Upper lobe of left lung (tissue), 4 donors: ENCODE measurements at regions not wholly inside any gene's neighbourhood (a gene's known extent, or its start where the extent isn't known, plus 50 kb on each side); places are given as distances from the start of the nearest gene placed in this dataset.

Experiments
- EP300 ChIP-seq, 4 donors: sonication (generic); formaldehyde crosslinking; IDR thresholded peaks; one replicate each; pipeline ENCODE4 v1.5.1; 2017; ENCODE audit warnings: antibody characterized with exemption in 4 of 4, control low read depth in 2 of 4
- POLR2A ChIP-seq, 4 donors: fragments of 450-650 bp; IDR thresholded peaks; one replicate each; pipeline ENCODE4 v1.5.1; 2016 to 2017; ENCODE audit warnings: antibody characterized with exemption in 4 of 4, mild to moderate bottlenecking in 2 of 4
- POLR2AphosphoS5 ChIP-seq, 2 donors: sonication (generic); formaldehyde crosslinking; IDR thresholded peaks; one replicate each; pipeline ENCODE4 v1.5.1; 2017; ENCODE audit warnings: antibody characterized with exemption in 2 of 2
- TF ChIP-seq, protein P1 (sequence below), 6 experiments: fragments of 450-650 bp in 4 of 6; fragments of 200-600 bp in 2 of 6; sonication (generic) in 2 of 6; IDR thresholded peaks; one replicate each; pipeline ENCODE4 v1.5.1; 2016 to 2019; ENCODE audit warnings: antibody characterized with exemption in 6 of 6

DNA sequence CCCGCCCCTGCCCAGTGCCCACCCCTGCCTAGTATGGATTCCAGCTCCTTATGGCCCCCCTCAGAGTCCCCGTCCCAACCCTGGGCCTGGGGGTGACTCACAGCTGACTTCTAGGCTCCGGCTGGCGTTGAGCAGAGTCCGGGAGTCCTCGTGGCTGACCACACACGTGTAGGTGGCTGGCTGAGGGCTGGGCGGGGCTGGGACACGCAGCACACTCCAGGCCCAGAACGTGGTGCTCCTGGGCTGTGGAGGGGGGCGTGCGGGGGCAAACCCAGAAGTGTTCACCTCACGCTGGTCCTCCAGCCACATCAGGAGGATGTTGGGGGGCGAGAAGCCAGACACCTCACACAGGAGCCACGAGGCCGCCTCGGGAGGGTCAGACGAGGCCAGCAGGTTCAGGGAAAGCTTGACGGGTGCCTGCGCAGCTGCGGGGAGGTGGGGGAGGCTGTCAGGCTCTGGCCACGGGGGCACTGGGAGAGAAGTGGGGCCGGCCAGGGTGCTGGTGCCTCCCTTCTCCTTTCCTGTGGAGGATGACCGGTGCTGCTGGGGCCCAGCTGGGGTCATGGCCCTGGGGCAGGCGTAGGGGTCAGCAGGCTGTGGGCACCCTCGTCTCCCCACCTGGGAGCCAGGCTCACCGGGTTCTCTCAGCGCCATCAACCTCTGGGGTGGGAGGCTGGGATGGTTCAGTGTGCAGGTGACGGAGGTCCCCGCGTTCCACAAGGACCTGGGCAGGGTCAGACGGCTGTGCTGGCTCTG, 314.1 kb downstream of the TMEM121 start:
- TF ChIP-seq, protein P1, sequence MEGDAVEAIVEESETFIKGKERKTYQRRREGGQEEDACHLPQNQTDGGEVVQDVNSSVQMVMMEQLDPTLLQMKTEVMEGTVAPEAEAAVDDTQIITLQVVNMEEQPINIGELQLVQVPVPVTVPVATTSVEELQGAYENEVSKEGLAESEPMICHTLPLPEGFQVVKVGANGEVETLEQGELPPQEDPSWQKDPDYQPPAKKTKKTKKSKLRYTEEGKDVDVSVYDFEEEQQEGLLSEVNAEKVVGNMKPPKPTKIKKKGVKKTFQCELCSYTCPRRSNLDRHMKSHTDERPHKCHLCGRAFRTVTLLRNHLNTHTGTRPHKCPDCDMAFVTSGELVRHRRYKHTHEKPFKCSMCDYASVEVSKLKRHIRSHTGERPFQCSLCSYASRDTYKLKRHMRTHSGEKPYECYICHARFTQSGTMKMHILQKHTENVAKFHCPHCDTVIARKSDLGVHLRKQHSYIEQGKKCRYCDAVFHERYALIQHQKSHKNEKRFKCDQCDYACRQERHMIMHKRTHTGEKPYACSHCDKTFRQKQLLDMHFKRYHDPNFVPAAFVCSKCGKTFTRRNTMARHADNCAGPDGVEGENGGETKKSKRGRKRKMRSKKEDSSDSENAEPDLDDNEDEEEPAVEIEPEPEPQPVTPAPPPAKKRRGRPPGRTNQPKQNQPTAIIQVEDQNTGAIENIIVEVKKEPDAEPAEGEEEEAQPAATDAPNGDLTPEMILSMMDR (IDR thresholded peaks at IDR 0.05) = no peak
- TF ChIP-seq POLR2A (IDR thresholded peaks at IDR 0.05) = no peak
- no peak for TF ChIP-seq EP300 (IDR thresholded peaks at IDR 0.05)
- TF ChIP-seq POLR2AphosphoS5 (IDR thresholded peaks at IDR 0.05) = no peak
